RWPE2 (cell line): ENCODE measurements at regions not wholly inside any gene's neighbourhood (a gene's known extent, or its start where the extent isn't known, plus 50 kb on each side); places are given as distances from the start of the nearest gene placed in this dataset.

Experiments
- ATAC-seq: fragments of 200-7000 bp; cut with Tn5 transposase; 3 replicates; pipeline ENCODE4 v1.9.1; 2021; ENCODE audit warnings: low read depth
- DNase-seq: peaks from one replicate; pipeline ENCODE4 v3.0.0-alpha.2; 2020; ENCODE audit warnings: low spot score
- H3K27ac ChIP-seq: fragments of 450-650 bp; 2 replicates; pipeline ENCODE4 v1.5.1; 2017; ENCODE audit warnings: mild to moderate bottlenecking; ENCODE audit not compliant: poor library complexity, severe bottlenecking
- H3K27me3 ChIP-seq: fragments of 250-450 bp; sonication (Bioruptor Pico); 2 replicates; pipeline ENCODE4 v1.5.1; 2021; ENCODE audit warnings: mild to moderate bottlenecking, moderate library complexity; ENCODE audit not compliant: insufficient read depth, poor library complexity, severe bottlenecking
- H3K36me3 ChIP-seq: fragments of 250-450 bp; sonication (Bioruptor Pico); 2 replicates; pipeline ENCODE4 v1.5.1; 2020; ENCODE audit warnings: low read depth, mild to moderate bottlenecking, moderate library complexity
- H3K4me1 ChIP-seq: fragments of 250-450 bp; sonication (Bioruptor Pico); 2 replicates; pipeline ENCODE4 v1.5.1; 2021; ENCODE audit warnings: mild to moderate bottlenecking, moderate library complexity; ENCODE audit not compliant: insufficient read depth, poor library complexity, severe bottlenecking
- H3K4me3 ChIP-seq: fragments of 250-450 bp; sonication (Bioruptor Pico); 2 replicates; pipeline ENCODE4 v1.5.1; 2021; ENCODE audit warnings: mild to moderate bottlenecking, moderate library complexity; ENCODE audit not compliant: severe bottlenecking
- H3K9me3 ChIP-seq: fragments of 250-450 bp; sonication (Bioruptor Pico); 2 replicates; pipeline ENCODE4 v1.5.1; 2021; ENCODE audit warnings: mild to moderate bottlenecking, moderate library complexity; ENCODE audit not compliant: severe bottlenecking
- CTCF ChIP-seq: fragments of 450-650 bp; IDR thresholded peaks from one replicate; pipeline ENCODE4 v1.5.1; 2017; ENCODE audit warnings: mild to moderate bottlenecking, moderate library complexity; ENCODE audit not compliant: poor library complexity, severe bottlenecking

GRCh38 chr1:5725406-5725805, 266.8 kb downstream of the NPHP4 start:
- no peak overlapping the region for H3K27ac ChIP-seq
- ATAC-seq (no peak), DNase-seq (peak; percentile 21)
- peaks cover 7% of the 10 kb centered on the region for H3K4me1 ChIP-seq
- H3K9me3 ChIP-seq: no peaks in the 10 kb centered on the region
- H3K4me3 ChIP-seq: no peak overlapping the region
- H3K27me3 ChIP-seq: no peaks in the 10 kb centered on the region
- no peaks in the 10 kb centered on the region for H3K36me3 ChIP-seq
- no peak for TF ChIP-seq CTCF

DNA sequence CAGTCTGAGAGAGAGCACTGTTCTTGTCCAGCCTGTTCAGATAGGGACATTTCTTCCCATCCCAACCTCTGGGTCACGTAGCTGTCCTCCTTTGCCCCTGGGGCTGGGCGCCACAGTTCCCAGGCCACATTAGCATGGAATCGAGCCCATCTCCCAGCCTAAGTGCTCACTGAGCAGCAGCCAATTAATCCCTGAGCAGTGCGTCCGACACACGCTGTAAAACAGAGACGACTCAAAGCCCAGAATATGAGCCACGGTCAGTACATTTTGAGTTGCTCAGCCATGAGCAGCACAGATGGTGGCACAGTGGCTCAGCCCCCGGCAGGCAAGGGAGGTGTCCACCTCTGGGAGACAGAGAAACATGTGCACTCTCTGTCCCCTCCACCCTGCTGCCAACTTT, 267.4 kb downstream of the NPHP4 start:
- Histone ChIP-seq H3K27me3 (no peaks in the 10 kb centered on the region), H3K9me3 (no peaks in the 10 kb centered on the region), H3K36me3 (no peaks in the 10 kb centered on the region), H3K27ac (no peak overlapping the region), H3K4me3 (no peak overlapping the region), H3K4me1 (peaks cover 9% of the 10 kb centered on the region)
- DNase-seq (peak; percentile 30), ATAC-seq (no peak)
- TF ChIP-seq CTCF: no peak

- TF ChIP-seq CTCF: no peak
- ATAC-seq: no peak
Observed at GRCh38 chr1:5722635-5723164, 269.5 kb downstream of the NPHP4 start.

GRCh38 chr1:5721634-5722215, 270.5 kb downstream of the NPHP4 start:
- H3K4me1 ChIP-seq: peaks cover 17% of the 10 kb centered on the region
- no peaks in the 10 kb centered on the region for H3K36me3 ChIP-seq
- H3K4me3 ChIP-seq: no peak overlapping the region
- H3K27me3 ChIP-seq: no peaks in the 10 kb centered on the region
- ATAC-seq (no peak), DNase-seq (no peak)
- TF ChIP-seq CTCF: no peak
- H3K9me3 ChIP-seq: no peaks in the 10 kb centered on the region
- peak overlapping the region; percentile 50 for H3K27ac ChIP-seq

More at GRCh38 chr1:5722635-5723164, 269.5 kb downstream of the NPHP4 start:
- H3K27me3 ChIP-seq: no peaks in the 10 kb centered on the region
- H3K9me3 ChIP-seq: no peaks in the 10 kb centered on the region
- DNase-seq: no peak
- H3K36me3 ChIP-seq: no peaks in the 10 kb centered on the region
- peaks cover 12% of the 10 kb centered on the region for H3K4me1 ChIP-seq
- H3K4me3 ChIP-seq: no peak overlapping the region
- no peak overlapping the region for H3K27ac ChIP-seq

DNA sequence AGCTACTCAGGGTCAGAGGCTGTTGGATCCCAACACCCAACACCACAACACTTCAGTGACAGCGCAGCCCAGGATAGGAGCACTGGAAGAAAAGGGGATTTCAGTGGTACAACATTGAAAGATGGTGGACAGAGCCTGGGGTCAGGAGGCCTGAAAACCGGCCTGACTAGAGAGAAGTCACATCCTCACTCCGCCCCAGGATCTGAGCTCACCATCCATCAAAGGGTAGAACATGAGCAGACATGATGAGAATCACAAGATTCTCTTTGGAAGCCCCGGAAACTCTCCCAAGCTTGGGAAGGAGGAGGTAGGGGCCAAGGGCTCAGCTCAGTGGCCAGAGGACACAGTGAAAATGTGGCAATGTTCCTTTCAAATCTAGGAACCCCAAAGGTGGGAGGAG, 271.3 kb downstream of the NPHP4 start:
- Histone ChIP-seq H3K9me3 (no peaks in the 10 kb centered on the region), H3K27me3 (no peaks in the 10 kb centered on the region), H3K4me1 (peaks cover 17% of the 10 kb centered on the region), H3K4me3 (no peak overlapping the region), H3K36me3 (no peaks in the 10 kb centered on the region), H3K27ac (peak overlapping the region; percentile 50)
- DNase-seq (peak; percentile 41), ATAC-seq (peak; percentile 46)
- no peak for TF ChIP-seq CTCF
